Mucosa of rectum (tissue), 2 donors: ENCODE measurements at regions not wholly inside any gene's neighbourhood (a gene's known extent, or its start where the extent isn't known, plus 50 kb on each side); places are given as distances from the start of the nearest gene placed in this dataset.

Experiments
- H3K27ac ChIP-seq, 2 donors: one replicate each; pipeline ENCODE4 v1.7.0; 2013; ENCODE audit warnings: inconsistent platforms in 2 of 2, low read depth in 2 of 2, low read length in 2 of 2
- H3K27me3 ChIP-seq, 2 donors: one replicate each; pipeline ENCODE4 v1.7.0; 2013; ENCODE audit warnings: low read length in 2 of 2; ENCODE audit not compliant: control insufficient read depth in 2 of 2, insufficient read depth in 2 of 2
- H3K36me3 ChIP-seq, 2 donors: one replicate each; pipeline ENCODE4 v1.7.0; 2013; ENCODE audit warnings: low read length in 2 of 2; ENCODE audit not compliant: control insufficient read depth in 2 of 2, insufficient read depth in 2 of 2
- H3K4me1 ChIP-seq, 2 donors: one replicate each; pipeline ENCODE4 v1.7.0; 2013; ENCODE audit warnings: low read length in 2 of 2, mild to moderate bottlenecking in 1 of 2; ENCODE audit not compliant: control insufficient read depth in 2 of 2, insufficient read depth in 2 of 2
- H3K4me3 ChIP-seq, 2 donors: one replicate each; pipeline ENCODE4 v1.7.0; 2013; ENCODE audit warnings: low read length in 2 of 2
- H3K9ac ChIP-seq, 2 donors: one replicate each; pipeline ENCODE4 v1.7.0; 2013; ENCODE audit warnings: low read length in 2 of 2, low read depth in 1 of 2, mild to moderate bottlenecking in 1 of 2
- H3K9me3 ChIP-seq, 2 donors: one replicate each; pipeline ENCODE4 v1.7.0; 2013; ENCODE audit warnings: low read length in 2 of 2; ENCODE audit not compliant: control insufficient read depth in 2 of 2
- donor health status: healthy.
- donor health status: Normal muscosa, but diverticular disease.

DNA sequence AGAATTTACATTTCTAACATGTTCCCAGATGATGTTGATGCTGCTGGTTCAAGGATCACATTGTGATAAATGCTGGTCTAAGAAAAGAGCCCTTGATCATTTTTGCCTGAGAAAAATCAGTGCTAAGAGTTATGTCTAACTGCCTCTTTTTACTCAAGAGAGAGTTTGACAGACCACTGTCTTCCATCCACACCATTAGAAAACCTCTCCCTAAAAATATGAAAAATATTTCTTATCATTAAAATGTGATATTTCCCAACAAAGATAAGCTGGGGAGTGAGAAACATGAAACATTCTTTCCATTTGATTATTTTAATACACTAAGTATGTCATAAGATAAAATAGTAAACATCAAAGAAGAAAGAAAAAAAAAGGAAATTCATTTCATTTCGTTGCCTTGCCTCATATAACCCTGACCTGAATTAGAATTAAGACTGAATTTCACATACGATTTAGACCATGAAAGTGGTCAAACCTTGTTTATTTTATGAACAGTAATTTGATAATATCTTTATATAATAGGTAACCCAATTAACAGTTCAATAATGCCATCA lies 471.8 kb upstream of the ARHGEF26 start:
- Histone ChIP-seq H3K36me3 (no peaks in the 10 kb centered on the region), H3K4me1 (no peaks in the 10 kb centered on the region), H3K4me3 (no peak overlapping the region), H3K9me3 (no peaks in the 10 kb centered on the region), H3K27ac (no peak overlapping the region), H3K9ac (no peak overlapping the region), H3K27me3 (no peaks in the 10 kb centered on the region)

DNA sequence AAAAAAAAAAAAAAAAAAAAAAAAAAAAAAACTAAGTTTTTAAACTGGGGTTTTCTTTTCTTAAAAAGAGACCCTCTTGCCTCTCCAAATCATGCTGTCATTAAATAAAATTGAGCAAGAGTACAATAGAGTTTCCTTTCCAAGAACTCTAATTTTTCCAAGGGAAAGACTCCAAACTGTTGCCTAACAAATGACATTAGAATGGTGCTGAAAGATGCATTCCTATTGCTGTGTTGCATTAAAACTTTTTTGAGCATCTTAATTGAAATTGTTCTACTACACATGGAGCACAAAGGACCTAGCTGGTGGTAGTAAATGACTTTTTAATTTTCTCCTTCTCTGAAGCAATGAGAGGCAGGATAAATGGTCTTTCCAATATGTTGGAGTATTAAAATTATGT lies 469.1 kb upstream of the ARHGEF26 start:
- Histone ChIP-seq H3K9ac (no peak overlapping the region), H3K27me3 (no peaks in the 10 kb centered on the region), H3K36me3 (no peaks in the 10 kb centered on the region), H3K4me3 (no peak overlapping the region), H3K9me3 (no peaks in the 10 kb centered on the region), H3K27ac (no peak overlapping the region), H3K4me1 (no peaks in the 10 kb centered on the region)

DNA sequence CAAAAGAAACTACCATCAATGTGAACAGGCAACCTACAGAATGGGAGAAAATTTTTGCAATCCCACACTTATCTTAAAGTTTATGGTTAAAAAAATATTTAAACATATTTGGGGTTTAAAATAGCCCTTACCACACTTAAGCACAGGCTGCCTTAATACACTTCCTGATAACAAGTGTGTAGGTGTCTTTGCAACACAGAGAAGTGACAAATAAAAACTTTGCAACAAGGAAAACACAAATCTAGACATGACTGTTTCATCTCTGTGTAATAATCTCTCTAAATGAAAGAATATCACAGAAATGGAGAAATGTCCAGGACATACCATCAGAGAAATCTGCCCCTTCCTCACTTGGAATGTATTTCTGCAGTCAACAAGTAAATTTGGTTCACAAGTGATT lies 464.1 kb upstream of the ARHGEF26 start:
- Histone ChIP-seq H3K9me3 (no peaks in the 10 kb centered on the region), H3K27ac (no peak overlapping the region), H3K9ac (no peak overlapping the region), H3K27me3 (no peaks in the 10 kb centered on the region), H3K4me3 (no peak overlapping the region), H3K4me1 (no peaks in the 10 kb centered on the region), H3K36me3 (no peaks in the 10 kb centered on the region)

- no peaks in the 10 kb centered on the region for H3K9me3 ChIP-seq
- no peaks in the 10 kb centered on the region for H3K27me3 ChIP-seq
- H3K9ac ChIP-seq = no peak overlapping the region
- H3K36me3 ChIP-seq = no peaks in the 10 kb centered on the region
- no peak overlapping the region for H3K4me3 ChIP-seq
- H3K4me1 ChIP-seq = no peaks in the 10 kb centered on the region
- H3K27ac ChIP-seq = no peak overlapping the region
These were observed 463.7 kb upstream of the ARHGEF26 start for GRCh38 chr3:153657461-153657860.

- Histone ChIP-seq H3K9ac (no peak overlapping the region), H3K27ac (no peak overlapping the region), H3K9me3 (no peaks in the 10 kb centered on the region), H3K36me3 (no peaks in the 10 kb centered on the region), H3K27me3 (no peaks in the 10 kb centered on the region), H3K4me1 (no peaks in the 10 kb centered on the region), H3K4me3 (no peak overlapping the region)
These were observed 463.1 kb upstream of the ARHGEF26 start for GRCh38 chr3:153658136-153658535.

- Histone ChIP-seq H3K9me3 (no peaks in the 10 kb centered on the region), H3K27ac (no peak overlapping the region), H3K27me3 (no peaks in the 10 kb centered on the region), H3K9ac (no peak overlapping the region), H3K4me1 (no peaks in the 10 kb centered on the region), H3K4me3 (no peak overlapping the region), H3K36me3 (no peaks in the 10 kb centered on the region)
These were observed 454.0 kb upstream of the ARHGEF26 start for GRCh38 chr3:153666991-153667740.

DNA sequence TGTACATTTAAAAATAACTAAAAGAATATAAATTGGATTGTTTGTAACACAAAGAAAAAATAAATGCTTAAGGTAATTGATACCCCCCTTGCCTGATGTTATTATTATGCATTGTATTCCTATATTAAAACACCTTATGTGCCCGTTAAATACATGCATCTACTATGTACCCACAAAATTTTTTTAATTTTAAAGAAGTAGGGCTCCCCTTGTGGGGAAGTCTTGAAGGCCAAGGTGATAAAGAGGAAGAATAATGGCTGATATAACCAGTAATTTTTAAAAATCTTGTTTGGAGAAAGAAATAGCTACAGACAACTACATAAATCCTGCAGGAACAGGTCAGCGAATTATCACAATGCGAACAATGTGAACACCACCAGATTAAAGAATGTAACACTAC lies 451.7 kb upstream of the ARHGEF26 start:
- H3K9me3 ChIP-seq = no peaks in the 10 kb centered on the region
- H3K27ac ChIP-seq = no peak overlapping the region
- no peak overlapping the region for H3K4me3 ChIP-seq
- no peaks in the 10 kb centered on the region for H3K4me1 ChIP-seq
- H3K36me3 ChIP-seq = no peaks in the 10 kb centered on the region
- no peaks in the 10 kb centered on the region for H3K27me3 ChIP-seq
- H3K9ac ChIP-seq = no peak overlapping the region

- H3K9me3 ChIP-seq = no peaks in the 10 kb centered on the region
- H3K36me3 ChIP-seq = no peaks in the 10 kb centered on the region
These were observed 450.6 kb upstream of the ARHGEF26 start for GRCh38 chr3:153670577-153670976.

GRCh38 chr3:153673853-153674252 lies 447.3 kb upstream of the ARHGEF26 start:
- H3K27me3 ChIP-seq = no peaks in the 10 kb centered on the region
- H3K4me3 ChIP-seq = no peak overlapping the region
- H3K9me3 ChIP-seq = no peaks in the 10 kb centered on the region
- no peak overlapping the region for H3K27ac ChIP-seq
- H3K4me1 ChIP-seq = no peaks in the 10 kb centered on the region
- no peak overlapping the region for H3K9ac ChIP-seq
- no peaks in the 10 kb centered on the region for H3K36me3 ChIP-seq

More at GRCh38 chr3:153670577-153670976, 450.6 kb upstream of the ARHGEF26 start:
- H3K4me1 ChIP-seq = no peaks in the 10 kb centered on the region
- no peak overlapping the region for H3K9ac ChIP-seq
- no peak overlapping the region for H3K4me3 ChIP-seq
- no peak overlapping the region for H3K27ac ChIP-seq
- no peaks in the 10 kb centered on the region for H3K27me3 ChIP-seq

- H3K36me3 ChIP-seq = no peaks in the 10 kb centered on the region
- H3K27ac ChIP-seq = no peak overlapping the region
- no peak overlapping the region for H3K4me3 ChIP-seq
- no peaks in the 10 kb centered on the region for H3K9me3 ChIP-seq
- H3K9ac ChIP-seq = no peak overlapping the region
- no peaks in the 10 kb centered on the region for H3K4me1 ChIP-seq
- no peaks in the 10 kb centered on the region for H3K27me3 ChIP-seq
These were observed 441.5 kb upstream of the ARHGEF26 start for GRCh38 chr3:153679714-153680113.
